Heart left ventricle (tissue), 13 donors: ENCODE measurements at regions not wholly inside any gene's neighbourhood (a gene's known extent, or its start where the extent isn't known, plus 50 kb on each side); places are given as distances from the start of the nearest gene placed in this dataset.

ENCODE experiments used
- POLR2A ChIP-seq, 2 donors: fragments of 450-650 bp; IDR thresholded peaks; one replicate each; pipeline ENCODE4 v1.6.1; 2017; ENCODE audit warnings: antibody characterized with exemption in 2 of 2, mild to moderate bottlenecking in 2 of 2, moderate library complexity in 2 of 2
- TF ChIP-seq, protein P1 (sequence below), 12 donors: fragments of 200-600 bp; sonication (generic) in 4 of 12; IDR thresholded peaks; one replicate each; pipeline versions ENCODE4 v1.5.0 to v1.8.0; 2018 to 2022; ENCODE audit warnings: antibody characterized with exemption in 12 of 12, mild to moderate bottlenecking in 5 of 12
- donor health status: ischemic (EF 13 %, LVEDD 7.1; RV severe dilation, severe dysfunction).
- donor health status: DM: no; HTN: yes; CAD: no.
- donor health status: DM: no; HTN: no; CAD: no.
- donor health status: ischemic (EF 25% LVEDD 6.9; RV normal size, moderate dysfunction).
- donor health status: ischemic (EF 25% LVEDD 5.7; RV mildly dilated, moderate dysfunction).
- donor health status: ischemic (EF 35%, LVEDD 5.7; RV mildly dilated, moderate dysfunction).
- donor health status: nonischemic (EF 11% LVEDD 7.7; RV severe dilation, severe dysfunction).
- donor health status: DM: yes; HTN: yes; CAD: no.
- donor health status: PGD.
- donor health status: ischemic (EF 29% LVEDD 5.4; RV normal size, mild dysfunction).
- donor health status: nonischemic (EF 23%, LVEDD 6.1; RV moderate dilation, normal function).

DNA sequence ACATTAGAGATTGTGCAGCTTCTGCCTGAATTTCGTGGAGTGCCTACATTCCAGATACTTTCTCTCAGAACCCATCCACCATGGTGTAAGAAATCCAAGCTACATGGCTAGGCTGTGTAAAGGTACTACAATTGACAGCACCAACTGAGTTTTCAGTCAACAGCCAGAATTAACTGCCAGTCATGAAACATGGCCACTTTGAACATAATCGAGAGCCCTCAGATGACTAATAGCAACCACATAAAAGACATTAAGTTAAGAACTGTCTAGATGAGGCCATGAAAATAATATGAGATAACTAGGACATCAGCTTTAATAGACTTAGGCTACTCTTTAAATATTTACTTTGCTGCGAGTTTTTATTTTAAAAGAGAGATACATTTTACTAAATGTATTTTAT is 1106.8 kb upstream of the LRRTM3 start:
- TF ChIP-seq, protein P1, sequence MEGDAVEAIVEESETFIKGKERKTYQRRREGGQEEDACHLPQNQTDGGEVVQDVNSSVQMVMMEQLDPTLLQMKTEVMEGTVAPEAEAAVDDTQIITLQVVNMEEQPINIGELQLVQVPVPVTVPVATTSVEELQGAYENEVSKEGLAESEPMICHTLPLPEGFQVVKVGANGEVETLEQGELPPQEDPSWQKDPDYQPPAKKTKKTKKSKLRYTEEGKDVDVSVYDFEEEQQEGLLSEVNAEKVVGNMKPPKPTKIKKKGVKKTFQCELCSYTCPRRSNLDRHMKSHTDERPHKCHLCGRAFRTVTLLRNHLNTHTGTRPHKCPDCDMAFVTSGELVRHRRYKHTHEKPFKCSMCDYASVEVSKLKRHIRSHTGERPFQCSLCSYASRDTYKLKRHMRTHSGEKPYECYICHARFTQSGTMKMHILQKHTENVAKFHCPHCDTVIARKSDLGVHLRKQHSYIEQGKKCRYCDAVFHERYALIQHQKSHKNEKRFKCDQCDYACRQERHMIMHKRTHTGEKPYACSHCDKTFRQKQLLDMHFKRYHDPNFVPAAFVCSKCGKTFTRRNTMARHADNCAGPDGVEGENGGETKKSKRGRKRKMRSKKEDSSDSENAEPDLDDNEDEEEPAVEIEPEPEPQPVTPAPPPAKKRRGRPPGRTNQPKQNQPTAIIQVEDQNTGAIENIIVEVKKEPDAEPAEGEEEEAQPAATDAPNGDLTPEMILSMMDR (IDR thresholded peaks at IDR 0.05): no peak
- no peak for TF ChIP-seq POLR2A (IDR thresholded peaks at IDR 0.05)
